ENCODE measurements at regions not wholly inside any gene's neighbourhood (a gene's known extent, or its start where the extent isn't known, plus 50 kb on each side); places are given as distances from the start of the nearest gene placed in this dataset.
"Not testable (repeated sequence)": the region's sequence is repeated elsewhere in the genome, so short reads cannot be mapped to it uniquely, and the experiment has no call there.

DNA sequence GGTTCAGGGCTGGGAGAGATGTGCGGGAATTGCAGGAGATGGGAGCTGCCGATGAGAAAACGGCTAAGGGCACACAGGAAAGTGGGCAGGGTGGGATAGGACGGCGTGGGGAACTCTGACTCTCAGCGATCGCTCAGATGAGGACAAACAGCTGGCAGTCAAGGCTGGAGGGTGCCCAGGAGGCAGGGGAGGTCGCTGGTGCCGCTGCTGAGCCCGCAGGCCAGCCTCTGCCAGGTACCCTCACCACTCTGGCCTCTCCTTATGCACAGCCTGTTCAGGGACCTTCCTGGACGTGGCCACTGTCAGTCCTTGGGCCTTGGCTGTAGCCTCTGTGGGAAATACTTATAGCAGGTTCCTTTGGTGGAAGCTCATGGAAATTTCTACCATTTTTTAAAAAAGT, 308.6 kb downstream of the TEX29 start:
- Mint-ChIP-seq H3K36me3 (no peaks in the 10 kb centered on the region), H3K4me1 (no peaks in the 10 kb centered on the region), H3K27ac (no peak overlapping the region), H3K9me3 (peaks cover 0 to 8% (median 1%) of the 10 kb centered on the region in 7 donors), H3K4me3 (no peak overlapping the region), H3K27me3 (no peaks in the 10 kb centered on the region)
- ATAC-seq (ENCODE audit: low read depth in 2 of 2) (no peak), DNase-seq (no peak)

DNA sequence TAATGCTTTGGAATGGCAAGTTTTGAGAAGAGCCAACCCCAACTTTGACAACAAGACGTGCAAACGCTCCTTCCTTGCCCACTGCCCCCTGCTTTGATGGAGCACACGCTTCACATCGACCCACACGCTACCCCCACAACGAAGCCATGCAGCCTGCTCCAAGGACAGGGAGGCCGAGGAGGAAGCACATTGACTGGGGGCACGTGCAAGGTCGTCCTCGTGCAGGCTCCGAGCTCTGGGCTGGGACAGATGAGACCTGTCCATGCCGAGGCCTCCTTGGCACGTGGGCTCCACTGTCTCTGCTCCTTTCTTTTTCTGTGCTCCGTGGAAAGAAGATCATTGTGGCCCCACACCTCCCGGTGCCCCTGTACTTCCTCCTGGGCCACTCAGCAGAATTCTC, 309.0 kb downstream of the TEX29 start:
- DNase-seq = no peak
- no peak for ATAC-seq (ENCODE audit: low read depth in 2 of 2)
- peaks cover 0 to 8% (median 1%) of the 10 kb centered on the region in 7 donors for H3K9me3 Mint-ChIP-seq
- H3K36me3 Mint-ChIP-seq = no peaks in the 10 kb centered on the region
- no peaks in the 10 kb centered on the region for H3K27me3 Mint-ChIP-seq
- H3K4me3 Mint-ChIP-seq = no peak overlapping the region
- H3K27ac Mint-ChIP-seq = no peak overlapping the region
- H3K4me1 Mint-ChIP-seq = no peaks in the 10 kb centered on the region

DNA sequence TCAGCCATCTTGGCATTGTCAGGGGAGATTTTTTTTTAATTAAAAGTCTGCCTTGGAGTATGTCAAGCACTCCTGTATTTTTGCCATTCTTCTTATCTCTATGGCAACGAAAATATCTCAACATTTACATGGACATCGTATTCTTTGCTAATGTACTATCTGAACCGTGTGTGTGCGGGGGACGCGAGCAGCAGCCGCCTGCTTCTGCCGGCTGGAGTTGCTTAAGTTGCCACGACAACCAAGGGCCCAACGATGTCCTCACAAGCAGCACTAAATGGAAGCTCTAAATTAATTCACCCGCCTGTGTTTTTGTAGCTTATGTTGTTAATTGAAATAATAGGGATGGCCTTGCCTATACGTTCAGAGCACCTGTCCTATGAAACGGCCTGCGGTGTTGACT, 309.5 kb downstream of the TEX29 start:
- H3K4me3 Mint-ChIP-seq = no peak overlapping the region
- ATAC-seq (ENCODE audit: low read depth in 2 of 2) = no peak
- no peak for DNase-seq
- H3K4me1 Mint-ChIP-seq = no peaks in the 10 kb centered on the region
- H3K27ac Mint-ChIP-seq = peak overlapping the region in 1 of 6 donors; percentile 42
- H3K9me3 Mint-ChIP-seq = peaks cover 0 to 8% (median 1%) of the 10 kb centered on the region in 7 donors
- H3K36me3 Mint-ChIP-seq = no peaks in the 10 kb centered on the region
- H3K27me3 Mint-ChIP-seq = no peaks in the 10 kb centered on the region

DNA sequence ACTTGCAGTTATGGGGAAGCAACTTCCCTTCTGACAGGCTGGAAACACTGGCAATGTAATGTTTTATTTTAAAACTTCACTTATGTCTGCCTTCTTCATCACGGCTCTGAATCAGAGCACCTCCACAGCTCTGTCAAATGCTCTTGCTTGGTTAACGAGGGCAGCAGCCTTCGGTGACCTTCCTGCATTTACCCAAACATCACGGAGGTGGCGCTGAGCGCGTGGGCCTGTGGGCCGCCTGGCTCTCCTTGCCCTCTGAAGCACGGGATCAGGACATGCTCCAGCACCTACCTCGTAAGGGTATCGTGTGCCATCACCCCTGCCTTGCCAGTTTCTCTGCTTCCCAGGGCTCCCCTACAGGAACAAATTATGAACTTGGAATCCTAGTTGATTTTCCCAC, 310.0 kb downstream of the TEX29 start:
- H3K27me3 Mint-ChIP-seq = no peaks in the 10 kb centered on the region
- H3K9me3 Mint-ChIP-seq = peaks cover 0 to 8% (median 1%) of the 10 kb centered on the region in 7 donors

DNA sequence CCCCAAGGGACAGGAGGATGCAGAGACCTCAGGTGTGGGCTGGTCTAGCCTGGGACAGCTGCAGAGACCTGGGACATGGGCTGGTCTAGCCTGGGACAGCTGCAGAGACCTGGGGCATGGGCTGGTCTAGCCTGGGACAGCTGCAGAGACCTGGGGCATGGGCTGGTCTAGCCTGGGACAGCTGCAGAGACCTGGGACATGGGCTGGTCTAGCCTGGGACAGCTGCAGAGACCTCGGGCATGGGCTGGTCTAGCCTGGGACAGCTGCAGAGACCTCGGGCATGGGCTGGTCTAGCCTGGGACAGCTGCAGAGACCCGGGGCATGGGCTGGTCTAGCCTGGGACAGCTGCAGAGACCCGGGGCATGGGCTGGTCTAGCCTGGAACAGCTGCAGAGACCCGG, 310.8 kb downstream of the TEX29 start:
- DNase-seq; H3K27me3 Mint-ChIP-seq; H3K4me3 Mint-ChIP-seq; ATAC-seq (ENCODE audit: low read depth in 2 of 2); H3K9me3 Mint-ChIP-seq; H3K36me3 Mint-ChIP-seq; H3K4me1 Mint-ChIP-seq; H3K27ac Mint-ChIP-seq: not testable (repeated sequence)

More for the DNA sequence above, 310.0 kb downstream of the TEX29 start:
- Mint-ChIP-seq H3K27ac (no peak overlapping the region), H3K4me1 (no peaks in the 10 kb centered on the region), H3K4me3 (no peak overlapping the region), H3K36me3 (no peaks in the 10 kb centered on the region)
- no peak for ATAC-seq (ENCODE audit: low read depth in 2 of 2)
- no peak for DNase-seq

DNA sequence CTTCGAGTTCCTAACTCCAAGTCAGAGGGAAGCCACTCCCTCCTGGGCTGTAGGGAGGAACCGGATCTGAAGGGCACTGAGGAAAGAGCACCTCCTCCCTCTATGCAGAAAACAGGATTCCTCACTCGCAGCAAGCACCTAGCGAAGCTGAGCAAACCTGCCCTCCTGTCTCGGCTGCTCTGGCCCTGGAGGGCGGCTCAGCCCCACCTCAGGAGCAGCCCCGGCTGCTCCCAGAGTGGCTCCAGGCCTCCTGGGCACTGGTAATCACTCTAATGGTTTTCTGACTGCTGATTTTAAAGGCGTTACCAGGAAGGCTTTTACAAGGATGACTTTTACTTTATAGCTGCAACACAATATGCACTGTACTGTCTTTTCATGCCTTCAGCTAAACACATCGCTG, 312.5 kb downstream of the TEX29 start:
- H3K9me3 Mint-ChIP-seq = peaks cover 0 to 5% (median 1%) of the 10 kb centered on the region in 7 donors

DNA sequence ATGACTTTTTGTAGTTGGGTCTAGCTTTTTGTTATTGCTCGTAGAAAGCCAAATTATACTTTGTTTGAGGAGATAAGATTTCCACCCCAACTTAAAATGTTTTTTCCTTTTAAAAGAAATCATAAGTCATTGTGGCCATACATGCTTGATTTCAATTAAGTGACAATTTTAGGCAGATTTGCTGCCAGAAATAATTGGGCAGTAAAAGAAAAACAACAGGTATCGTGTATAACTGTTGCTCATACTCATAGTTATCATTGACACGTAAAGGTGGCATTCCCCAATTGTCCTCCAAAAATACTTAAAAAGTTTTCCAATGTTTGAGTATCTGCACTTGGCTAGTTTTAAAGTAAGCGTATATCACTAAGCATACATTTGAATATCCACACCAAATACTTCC, 313.0 kb downstream of the TEX29 start:
- DNase-seq = no peak
- no peak overlapping the region for H3K4me3 Mint-ChIP-seq
- H3K9me3 Mint-ChIP-seq = peaks cover 0 to 5% (median 1%) of the 10 kb centered on the region in 7 donors
- H3K36me3 Mint-ChIP-seq = no peaks in the 10 kb centered on the region
- ATAC-seq (ENCODE audit: low read depth in 2 of 2) = no peak
- H3K4me1 Mint-ChIP-seq = no peaks in the 10 kb centered on the region
- H3K27me3 Mint-ChIP-seq = no peaks in the 10 kb centered on the region
- H3K27ac Mint-ChIP-seq = no peak overlapping the region

More for the DNA sequence above, 312.5 kb downstream of the TEX29 start:
- Mint-ChIP-seq H3K4me3 (no peak overlapping the region), H3K27me3 (no peaks in the 10 kb centered on the region), H3K27ac (no peak overlapping the region), H3K36me3 (no peaks in the 10 kb centered on the region), H3K4me1 (no peaks in the 10 kb centered on the region)
- DNase-seq = no peak
- no peak for ATAC-seq (ENCODE audit: low read depth in 2 of 2)

DNA sequence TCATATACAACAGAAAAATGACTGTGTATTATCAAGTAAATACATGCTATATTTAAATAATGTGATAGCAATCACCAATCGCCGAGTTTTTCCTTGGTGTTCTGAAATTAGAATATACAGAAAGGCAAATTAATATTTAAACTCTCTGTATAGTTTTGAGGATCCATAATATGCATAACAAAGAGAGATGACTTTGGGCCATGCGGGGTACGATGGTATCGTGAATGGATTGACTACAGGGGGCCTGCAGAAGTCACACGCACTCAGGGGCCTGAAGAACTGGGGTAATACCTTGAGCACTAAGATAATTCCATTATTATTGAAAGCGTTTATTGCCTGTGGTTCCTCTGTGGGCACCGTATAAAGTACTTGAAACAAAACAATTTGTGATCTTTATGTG, 314.0 kb downstream of the TEX29 start:
- Mint-ChIP-seq H3K36me3 (no peaks in the 10 kb centered on the region), H3K27me3 (no peaks in the 10 kb centered on the region), H3K4me3 (no peak overlapping the region)

DNA sequence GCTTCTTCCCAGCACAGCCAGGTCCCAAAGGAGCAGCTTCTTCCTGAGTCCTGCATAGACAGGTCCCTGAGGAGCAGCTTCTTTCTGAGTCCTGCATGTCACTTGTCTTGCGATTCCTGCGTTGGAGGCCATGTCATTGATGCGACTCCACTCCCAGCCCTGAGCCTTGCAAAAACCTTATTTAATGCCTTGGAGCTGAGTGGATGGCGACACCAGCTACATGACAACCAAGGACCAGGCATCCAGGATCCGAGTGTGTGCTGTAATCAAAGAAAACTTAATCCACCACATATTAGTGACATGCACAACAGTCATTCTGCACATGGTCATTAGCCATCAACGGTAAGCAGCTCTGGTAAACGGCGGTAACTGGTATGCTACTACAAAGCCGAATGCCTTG, 315.8 kb downstream of the TEX29 start:
- H3K4me1 Mint-ChIP-seq = no peaks in the 10 kb centered on the region
- peaks cover 0 to 1% (median 0%) of the 10 kb centered on the region in 7 donors for H3K9me3 Mint-ChIP-seq
- DNase-seq (no peak), ATAC-seq (ENCODE audit: low read depth in 2 of 2) (no peak)
- no peak overlapping the region for H3K27ac Mint-ChIP-seq
- H3K36me3 Mint-ChIP-seq = no peaks in the 10 kb centered on the region
- no peaks in the 10 kb centered on the region for H3K27me3 Mint-ChIP-seq
- H3K4me3 Mint-ChIP-seq = no peak overlapping the region

More for the DNA sequence above, 314.0 kb downstream of the TEX29 start:
- no peak overlapping the region for H3K27ac Mint-ChIP-seq
- no peaks in the 10 kb centered on the region for H3K4me1 Mint-ChIP-seq
- H3K9me3 Mint-ChIP-seq = peaks cover 0 to 2% (median 0%) of the 10 kb centered on the region in 7 donors
- no peak for ATAC-seq (ENCODE audit: low read depth in 2 of 2)
- DNase-seq = no peak

DNA sequence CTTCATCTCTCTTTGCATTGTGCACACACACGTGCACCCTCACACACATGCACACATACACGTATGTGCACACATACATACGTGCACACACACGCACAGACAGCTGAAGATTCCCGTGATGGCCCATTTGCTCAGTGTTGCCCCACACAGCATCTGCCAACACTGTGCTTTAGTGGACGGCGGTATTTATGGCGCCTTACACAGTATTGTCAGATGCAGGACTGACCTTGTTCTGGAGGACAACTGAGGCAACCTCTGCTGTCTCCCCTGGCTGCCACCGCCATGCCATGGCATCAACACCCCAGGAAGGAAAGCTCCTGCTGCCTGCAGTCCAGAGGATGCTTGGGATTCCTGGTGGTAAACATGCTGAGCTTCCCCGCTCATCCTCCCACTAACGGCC, 316.4 kb downstream of the TEX29 start:
- DNase-seq (no peak), ATAC-seq (ENCODE audit: low read depth in 2 of 2) (no peak)
- Mint-ChIP-seq H3K27me3 (no peaks in the 10 kb centered on the region), H3K4me1 (no peaks in the 10 kb centered on the region), H3K36me3 (no peaks in the 10 kb centered on the region), H3K9me3 (peaks cover 0 to 1% (median 0%) of the 10 kb centered on the region in 7 donors), H3K4me3 (no peak overlapping the region), H3K27ac (no peak overlapping the region)

DNA sequence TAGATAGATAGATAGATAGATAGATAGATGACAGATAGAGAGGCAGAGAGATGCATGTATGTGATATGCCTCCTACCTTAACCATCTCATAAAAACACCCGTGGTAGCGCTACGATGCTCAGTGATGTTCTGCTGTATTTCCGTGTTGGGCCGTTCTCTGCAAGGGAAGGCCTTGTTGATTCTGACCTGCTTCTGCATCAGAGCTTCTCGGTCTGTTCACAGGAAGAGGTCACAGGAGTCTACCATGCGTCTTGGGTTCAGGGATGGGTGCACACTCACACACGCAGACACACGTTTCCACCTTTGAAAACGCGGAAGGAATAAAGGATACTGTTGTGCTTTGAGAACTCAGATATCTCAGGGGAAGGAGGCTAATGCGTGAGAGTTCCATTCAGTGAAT, 316.9 kb downstream of the TEX29 start:
- Mint-ChIP-seq H3K4me3 (no peak overlapping the region), H3K9me3 (peaks cover 0 to 1% (median 0%) of the 10 kb centered on the region in 7 donors), H3K36me3 (no peaks in the 10 kb centered on the region), H3K27ac (no peak overlapping the region), H3K27me3 (no peaks in the 10 kb centered on the region), H3K4me1 (no peaks in the 10 kb centered on the region)
- no peak for ATAC-seq (ENCODE audit: low read depth in 2 of 2)
- no peak for DNase-seq

DNA sequence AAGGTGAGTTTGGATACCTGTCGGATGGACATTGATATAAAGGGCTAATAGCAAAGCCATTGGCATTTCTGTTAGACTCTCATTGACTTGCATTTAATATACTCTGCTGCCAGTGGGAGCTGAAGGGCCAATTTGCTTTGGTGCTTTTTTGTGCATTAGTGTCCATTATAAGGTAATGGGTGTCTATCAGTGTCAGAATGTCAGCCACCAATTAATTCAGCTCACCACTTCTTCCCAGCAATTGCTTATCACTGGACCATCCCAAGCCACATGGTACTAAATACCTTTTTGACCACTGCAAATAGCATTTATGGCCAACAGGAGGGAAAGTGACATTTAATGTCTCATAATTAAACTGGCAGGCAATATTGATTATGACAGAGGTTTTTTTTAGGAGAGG, 317.8 kb downstream of the TEX29 start:
- Mint-ChIP-seq H3K27me3 (no peaks in the 10 kb centered on the region), H3K36me3 (no peaks in the 10 kb centered on the region), H3K4me1 (no peaks in the 10 kb centered on the region), H3K27ac (no peak overlapping the region), H3K9me3 (peaks cover 0 to 1% (median 0%) of the 10 kb centered on the region in 7 donors), H3K4me3 (no peak overlapping the region)
- DNase-seq (no peak), ATAC-seq (ENCODE audit: low read depth in 2 of 2) (no peak)

DNA sequence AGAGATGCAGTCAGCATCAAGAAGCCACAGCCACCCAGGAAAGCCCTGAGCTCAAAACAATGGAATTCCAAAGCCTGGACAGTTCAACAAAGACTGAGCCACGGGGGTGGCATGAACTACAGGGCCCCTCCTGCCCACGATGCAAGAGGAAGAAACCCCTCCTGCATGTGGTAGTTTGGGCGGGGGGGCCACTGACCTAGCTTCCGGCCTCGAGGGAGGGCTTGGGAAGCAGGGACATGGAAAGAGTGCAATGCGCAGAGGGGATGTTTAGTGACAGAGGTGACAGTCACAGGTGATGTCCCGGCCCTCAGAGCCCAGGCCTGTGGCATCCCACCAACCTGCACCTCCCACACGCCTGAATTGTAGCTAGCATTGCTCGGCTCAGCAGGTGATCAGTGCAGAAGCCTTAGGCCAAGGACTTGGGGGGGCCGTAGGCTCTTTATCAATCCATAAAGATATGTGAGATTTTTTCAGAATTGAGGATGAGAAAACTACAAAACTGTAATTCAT, 318.8 kb downstream of the TEX29 start:
- Mint-ChIP-seq H3K4me3 (no peak overlapping the region), H3K27me3 (peaks cover 0 to 2% (median 0%) of the 10 kb centered on the region in 3 donors), H3K9me3 (peaks cover 0 to 1% (median 0%) of the 10 kb centered on the region in 7 donors), H3K27ac (no peak overlapping the region), H3K4me1 (no peaks in the 10 kb centered on the region), H3K36me3 (no peaks in the 10 kb centered on the region)
- ATAC-seq (ENCODE audit: low read depth in 2 of 2) (no peak), DNase-seq (no peak)

DNA sequence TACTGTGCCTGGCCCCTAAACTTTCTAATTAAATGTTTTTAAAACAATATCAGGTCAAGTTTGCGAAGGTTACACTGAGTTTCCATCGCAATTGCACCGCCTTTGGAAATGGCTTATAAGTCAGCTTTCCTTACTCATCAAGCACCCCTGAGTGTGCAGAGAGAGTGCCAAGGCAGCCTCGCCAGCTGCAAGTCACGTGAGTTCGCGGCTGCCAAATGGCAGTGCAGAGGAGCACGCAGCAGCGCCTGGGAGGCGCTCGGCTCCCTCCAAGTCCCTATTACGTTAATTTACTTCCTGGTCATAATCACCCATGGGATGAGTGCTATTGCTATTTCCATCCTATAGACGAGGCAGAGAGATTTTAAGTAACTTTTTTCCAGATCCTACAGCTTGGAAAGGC, 319.6 kb downstream of the TEX29 start:
- ATAC-seq (ENCODE audit: low read depth in 2 of 2) = no peak
- no peak overlapping the region for H3K27ac Mint-ChIP-seq

DNA sequence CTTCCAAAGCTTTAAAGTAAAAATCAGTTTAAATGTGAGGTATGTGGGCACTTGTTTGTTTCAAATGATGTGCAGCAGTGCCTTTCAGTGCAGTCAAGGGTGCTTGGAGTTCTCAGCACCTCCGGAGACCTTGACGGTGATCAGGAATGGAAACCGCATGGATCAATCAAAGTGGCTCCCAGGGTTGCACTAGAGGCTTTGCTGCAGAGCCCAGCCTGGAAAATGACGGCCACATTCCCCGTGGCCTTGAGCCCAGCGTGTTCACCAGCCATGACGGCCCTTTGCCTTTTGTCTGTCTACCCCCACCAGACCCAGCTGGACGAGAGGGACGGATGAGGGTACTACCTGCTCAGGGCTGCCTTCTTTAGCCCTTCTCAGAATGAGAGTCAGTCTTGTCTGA, 320.0 kb downstream of the TEX29 start:
- peaks cover 0 to 1% (median 0%) of the 10 kb centered on the region in 7 donors for H3K9me3 Mint-ChIP-seq
- H3K4me3 Mint-ChIP-seq = peak overlapping the region in 1 of 8 donors; percentile 35
- H3K27me3 Mint-ChIP-seq = peaks cover 0 to 4% (median 0%) of the 10 kb centered on the region in 3 donors
- no peak for DNase-seq
- H3K4me1 Mint-ChIP-seq = no peaks in the 10 kb centered on the region
- no peak overlapping the region for H3K27ac Mint-ChIP-seq
- H3K36me3 Mint-ChIP-seq = no peaks in the 10 kb centered on the region
- ATAC-seq (ENCODE audit: low read depth in 2 of 2) = no peak

More for the DNA sequence above, 319.6 kb downstream of the TEX29 start:
- H3K9me3 Mint-ChIP-seq = peaks cover 0 to 1% (median 0%) of the 10 kb centered on the region in 7 donors
- H3K4me3 Mint-ChIP-seq = peak overlapping the region in 1 of 8 donors; percentile 35
- no peaks in the 10 kb centered on the region for H3K36me3 Mint-ChIP-seq
- DNase-seq = no peak
- no peaks in the 10 kb centered on the region for H3K4me1 Mint-ChIP-seq
- H3K27me3 Mint-ChIP-seq = peaks cover 0 to 4% (median 0%) of the 10 kb centered on the region in 3 donors
